B cell (primary cell): ENCODE measurements at regions not wholly inside any gene's neighbourhood (a gene's known extent, or its start where the extent isn't known, plus 50 kb on each side); places are given as distances from the start of the nearest gene placed in this dataset.

Experiments used
- ATAC-seq: fragments of 200-7000 bp; cut with Tn5 transposase; one replicate; pipeline ENCODE4 v1.10.0; 2021; ENCODE audit warnings: low read depth, mild to moderate bottlenecking, moderate number of reproducible peaks, moderate library complexity
- CTCF ChIA-PET: fragments of 350-600 bp; sonication (Branson Sonifier 250); formaldehyde crosslinking; loops from one replicate; lab custom pipeline; 2021; ENCODE audit warnings: antibody characterized with exemption, inconsistent platforms; lab: Charles Lee
- POLR2A ChIA-PET: fragments of 350-600 bp; sonication (Branson Sonifier 250); formaldehyde crosslinking; loops from one replicate; lab custom pipeline; 2021; ENCODE audit warnings: antibody characterized with exemption; lab: Charles Lee
- DNase-seq: peaks from one replicate; pipeline ENCODE4 v3.0.0; 2013
- H2AFZ ChIP-seq: 2 replicates; pipeline ENCODE4 v1.6.1; 2012; ENCODE audit warnings: mild to moderate bottlenecking, low read depth, low read length; ENCODE audit not compliant: insufficient read depth, poor library complexity, severe bottlenecking
- H3K27ac ChIP-seq, 2 donors: 1 replicate in 1 of 2; 2 replicates in 1 of 2; pipeline ENCODE4 v1.5.1; 2012 to 2013; ENCODE audit warnings: low read length in 2 of 2, mild to moderate bottlenecking in 2 of 2, moderate library complexity in 1 of 2
- H3K27me3 ChIP-seq, 4 experiments: fragments of 200-600 bp in 1 of 4; sonication (generic) in 1 of 4; replicated peaks in 1 of 4; 1 replicate in 2 of 4; 2 replicates in 2 of 4; pipeline versions ENCODE4 v1.6.1 to v1.7.0; 2013 to 2016; ENCODE audit warnings: low read length in 3 of 4, mild to moderate bottlenecking in 2 of 4, mixed read lengths in 1 of 4, moderate library complexity in 1 of 4; ENCODE audit not compliant: insufficient read depth in 4 of 4, control insufficient read depth in 3 of 4; ENCODE audit errors: control extremely low read depth in 1 of 4
- H3K36me3 ChIP-seq, 2 experiments: replicated peaks in 1 of 2; 1 replicate in 1 of 2; 2 replicates in 1 of 2; pipeline versions ENCODE4 v1.6.1 to v1.7.1; 2013; ENCODE audit warnings: low read length in 1 of 2; ENCODE audit not compliant: insufficient read depth in 2 of 2, control insufficient read depth in 1 of 2; ENCODE audit errors: control extremely low read depth in 1 of 2, extremely low read depth in 1 of 2
- H3K4me1 ChIP-seq, 2 donors: fragments of 200-600 bp in 1 of 2; sonication (generic) in 1 of 2; 1 replicate in 1 of 2; 2 replicates in 1 of 2; pipeline versions ENCODE4 v1.5.1 to v1.6.1; 2013 to 2017; ENCODE audit warnings: low read length in 2 of 2; ENCODE audit not compliant: control insufficient read depth in 2 of 2, insufficient read depth in 2 of 2
- H3K4me2 ChIP-seq: replicated peaks from 2 replicates; pipeline ENCODE3; 2012; ENCODE audit warnings: mild to moderate bottlenecking, low read depth, low read length; ENCODE audit not compliant: poor library complexity, severe bottlenecking
- H3K4me3 ChIP-seq, 5 experiments: fragments of 200-600 bp in 1 of 5; sonication (generic) in 1 of 5; 1 replicate in 3 of 5; 2 replicates in 2 of 5; pipeline versions ENCODE4 v1.5.1 to v1.7.0; 2011 to 2016; ENCODE audit warnings: low read length in 4 of 5, mild to moderate bottlenecking in 4 of 5, low read depth in 2 of 5, control low read depth in 1 of 5, moderate library complexity in 1 of 5; ENCODE audit not compliant: insufficient read depth in 1 of 5; ENCODE audit errors: control extremely low read depth in 1 of 5, extremely low read depth in 1 of 5
- H3K79me2 ChIP-seq: fragments of 200-600 bp; sonication (generic); one replicate; pipeline ENCODE4 v1.6.0; 2016; ENCODE audit warnings: low read length; ENCODE audit not compliant: control insufficient read depth, insufficient read depth
- H3K9ac ChIP-seq: fragments of 200-600 bp; sonication (generic); 2 replicates; pipeline ENCODE4 v1.6.1; 2017; ENCODE audit warnings: mild to moderate bottlenecking, low read length, moderate library complexity
- H3K9me3 ChIP-seq, 3 donors: one replicate each; pipeline versions ENCODE4 v1.6.1 to v1.7.1; 2013; ENCODE audit warnings: low read length in 2 of 3; ENCODE audit not compliant: control insufficient read depth in 2 of 3, insufficient read depth in 1 of 3; ENCODE audit errors: control extremely low read depth in 1 of 3
- H4K20me1 ChIP-seq: 2 replicates; pipeline ENCODE4 v1.6.0; 2012; ENCODE audit warnings: mild to moderate bottlenecking, low read length; ENCODE audit not compliant: insufficient read depth, control insufficient read depth, poor library complexity, severe bottlenecking
- H3K27ac Mint-ChIP-seq: one replicate; pipeline ENCODE4 v1.8.0; 2021; ENCODE audit warnings: mixed read lengths
- H3K27me3 Mint-ChIP-seq: one replicate; pipeline ENCODE4 v1.8.0; 2021; ENCODE audit warnings: mixed read lengths
- H3K4me1 Mint-ChIP-seq: one replicate; pipeline ENCODE4 v1.8.0; 2021; ENCODE audit warnings: mixed read lengths
- H3K4me3 Mint-ChIP-seq: one replicate; pipeline ENCODE4 v1.8.0; 2021; ENCODE audit warnings: mixed read lengths
- H3K9me3 Mint-ChIP-seq: one replicate; pipeline ENCODE4 v1.8.0; 2022; ENCODE audit warnings: mixed read lengths; ENCODE audit not compliant: insufficient read depth
- EZH2 ChIP-seq: IDR thresholded peaks from 2 replicates; pipeline ENCODE4 v1.6.1; 2012; ENCODE audit warnings: borderline replicate concordance, low read depth, mild to moderate bottlenecking, moderate library complexity, low read length; ENCODE audit not compliant: insufficient read depth, poor library complexity, severe bottlenecking
- WGBS: methylation state at CpG from one replicate; pipeline ENCODE4 v1.1.5; 2013; ENCODE audit warnings: missing lambda C conversion rate; ENCODE audit not compliant: insufficient coverage; 5-methylcytosine and 5-hydroxymethylcytosine counted together
- intact Hi-C: fragments of 100-400 bp; cut with micrococcal nuclease; formaldehyde crosslinking; loops from one replicate; pipeline ENCODE4 v1.10.0; 2022
- TF ChIP-seq, protein P1 (sequence below): fragments of 200-600 bp; IDR thresholded peaks from one replicate; pipeline ENCODE4 v1.8.0; 2022; ENCODE audit warnings: antibody characterized with exemption, mild to moderate bottlenecking

DNA sequence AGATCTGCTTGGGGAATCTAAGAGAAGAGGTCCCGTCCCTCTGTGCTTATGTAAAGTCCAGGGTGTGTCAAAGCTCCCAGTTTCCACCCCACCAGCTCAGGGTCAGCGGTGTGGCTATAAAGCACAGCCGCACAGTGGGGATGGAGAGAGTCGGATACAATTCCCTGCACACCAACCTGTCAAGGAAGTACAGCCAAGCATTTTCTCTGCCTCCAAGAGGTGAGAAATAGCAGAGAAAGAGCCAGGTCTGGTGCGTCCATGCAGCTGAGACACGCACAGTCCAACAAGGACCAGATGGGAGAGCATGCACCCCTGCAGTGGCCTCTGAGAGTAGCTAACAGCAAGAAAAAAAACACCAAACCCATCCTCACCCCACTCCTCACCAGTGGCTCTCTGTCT, 61.3 kb upstream of the WAC start:
- Histone ChIP-seq H4K20me1 (no peaks in the 10 kb centered on the region), H3K27me3 (no peaks in the 10 kb centered on the region), H3K79me2 (no peaks in the 10 kb centered on the region), H3K36me3 (no peaks in the 10 kb centered on the region), H3K9ac (no peak overlapping the region), H3K4me1 (no peaks in the 10 kb centered on the region), H3K4me3 (no peak overlapping the region), H3K9me3 (peaks cover 0 to under 1% (median 0%) of the 10 kb centered on the region in 3 donors), H3K4me2 (no peak overlapping the region), H3K27ac (no peak overlapping the region), H2AFZ (no peak overlapping the region)
- ChIA-PET CTCF (no interaction called here), POLR2A (no interaction called here)
- ATAC-seq (no peak), DNase-seq (no peak)
- Mint-ChIP-seq H3K4me3 (no peak overlapping the region), H3K27me3 (peaks cover 8% of the 10 kb centered on the region), H3K9me3 (no peaks in the 10 kb centered on the region), H3K27ac (no peak overlapping the region), H3K4me1 (no peaks in the 10 kb centered on the region)
- intact Hi-C loops: no loop called here
- no peak for TF ChIP-seq EZH2
- TF ChIP-seq, protein P1, sequence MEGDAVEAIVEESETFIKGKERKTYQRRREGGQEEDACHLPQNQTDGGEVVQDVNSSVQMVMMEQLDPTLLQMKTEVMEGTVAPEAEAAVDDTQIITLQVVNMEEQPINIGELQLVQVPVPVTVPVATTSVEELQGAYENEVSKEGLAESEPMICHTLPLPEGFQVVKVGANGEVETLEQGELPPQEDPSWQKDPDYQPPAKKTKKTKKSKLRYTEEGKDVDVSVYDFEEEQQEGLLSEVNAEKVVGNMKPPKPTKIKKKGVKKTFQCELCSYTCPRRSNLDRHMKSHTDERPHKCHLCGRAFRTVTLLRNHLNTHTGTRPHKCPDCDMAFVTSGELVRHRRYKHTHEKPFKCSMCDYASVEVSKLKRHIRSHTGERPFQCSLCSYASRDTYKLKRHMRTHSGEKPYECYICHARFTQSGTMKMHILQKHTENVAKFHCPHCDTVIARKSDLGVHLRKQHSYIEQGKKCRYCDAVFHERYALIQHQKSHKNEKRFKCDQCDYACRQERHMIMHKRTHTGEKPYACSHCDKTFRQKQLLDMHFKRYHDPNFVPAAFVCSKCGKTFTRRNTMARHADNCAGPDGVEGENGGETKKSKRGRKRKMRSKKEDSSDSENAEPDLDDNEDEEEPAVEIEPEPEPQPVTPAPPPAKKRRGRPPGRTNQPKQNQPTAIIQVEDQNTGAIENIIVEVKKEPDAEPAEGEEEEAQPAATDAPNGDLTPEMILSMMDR: no peak
- WGBS: 95% methylated on average over 3 of the region's 6 CpGs

DNA sequence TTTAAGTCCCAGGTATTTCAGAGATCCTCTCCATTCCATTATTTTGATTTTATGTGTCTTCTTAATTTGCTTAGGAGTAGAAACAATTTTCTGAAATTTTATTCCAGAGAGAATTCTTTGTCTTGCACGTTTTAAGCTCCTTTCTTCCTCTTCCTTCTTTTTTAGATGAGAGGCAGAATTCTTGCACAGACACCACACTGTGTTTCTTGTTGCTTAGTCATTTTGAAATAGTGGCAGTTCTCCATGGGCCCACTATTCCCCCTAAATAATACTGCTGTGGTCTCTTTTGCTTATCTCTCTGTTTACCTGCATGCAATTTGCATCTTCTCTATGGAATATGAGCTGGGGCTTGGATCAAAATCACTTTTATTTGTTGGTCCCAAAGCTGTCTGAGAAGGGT, 54.3 kb upstream of the WAC start:
- POLR2A ChIA-PET: no interaction called here
- whole genome bisulfite sequencing: no CpG with 5 or more reads among the region's 1 CpG
- intact Hi-C loops: no loop called here

More for the DNA sequence above, 54.3 kb upstream of the WAC start:
- no peak overlapping the region for H3K27ac Mint-ChIP-seq
- H3K4me2 ChIP-seq: no peak overlapping the region
- no peak for TF ChIP-seq EZH2
- TF ChIP-seq, protein P1: no peak
- no peaks in the 10 kb centered on the region for H3K9me3 ChIP-seq
- CTCF ChIA-PET: no interaction called here
- no peak overlapping the region for H2AFZ ChIP-seq
- no peak overlapping the region for H3K27ac ChIP-seq
- no peaks in the 10 kb centered on the region for H3K36me3 ChIP-seq
- no peaks in the 10 kb centered on the region for H3K4me1 Mint-ChIP-seq
- no peaks in the 10 kb centered on the region for H3K9me3 Mint-ChIP-seq
- no peaks in the 10 kb centered on the region for H4K20me1 ChIP-seq
- no peaks in the 10 kb centered on the region for H3K27me3 ChIP-seq
- no peaks in the 10 kb centered on the region for H3K79me2 ChIP-seq
- H3K27me3 Mint-ChIP-seq: peaks cover 11% of the 10 kb centered on the region
- H3K4me3 ChIP-seq: no peak overlapping the region
- no peak overlapping the region for H3K4me3 Mint-ChIP-seq
- no peak for ATAC-seq
- no peak overlapping the region for H3K9ac ChIP-seq
- no peaks in the 10 kb centered on the region for H3K4me1 ChIP-seq
- DNase-seq: no peak
